ENCODE measurements at regions not wholly inside any gene's neighbourhood (a gene's known extent, or its start where the extent isn't known, plus 50 kb on each side); places are given as distances from the start of the nearest gene placed in this dataset.

GRCh38 chr1:238648296-238648695, 738.1 kb upstream of the CHRM3 start:
- in situ Hi-C loops (cut with HindIII; ENCODE audit: low sequenced_read_pairs): no loop called here

GRCh38 chr1:238647877-238648276, 738.5 kb upstream of the CHRM3 start:
- in situ Hi-C loops (cut with HindIII; ENCODE audit: low sequenced_read_pairs): no loop called here
- peak; percentile 100 for DNase-seq (ENCODE audit: low read depth)
- H3K4me3 ChIP-seq (ENCODE audit: low read depth, low read length): no peak overlapping the region
- no peak for TF ChIP-seq CTCF (IDR thresholded peaks at IDR 0.05; ENCODE audit: low read depth, low read length, missing control alignments)

More at GRCh38 chr1:238648296-238648695, 738.1 kb upstream of the CHRM3 start:
- H3K4me3 ChIP-seq (ENCODE audit: low read depth, low read length): no peak overlapping the region
- no peak for TF ChIP-seq CTCF (IDR thresholded peaks at IDR 0.05; ENCODE audit: low read depth, low read length, missing control alignments)
- no peak for DNase-seq (ENCODE audit: low read depth)

GRCh38 chr1:238642231-238642630, 744.1 kb upstream of the CHRM3 start:
- in situ Hi-C loops (cut with HindIII; ENCODE audit: low sequenced_read_pairs): no loop called here
- no peak for TF ChIP-seq CTCF (IDR thresholded peaks at IDR 0.05; ENCODE audit: low read depth, low read length, missing control alignments)
- no peak overlapping the region for H3K4me3 ChIP-seq (ENCODE audit: low read depth, low read length)
- no peak for DNase-seq (ENCODE audit: low read depth)

GRCh38 chr1:238639861-238640260, 746.5 kb upstream of the CHRM3 start:
- DNase-seq (ENCODE audit: low read depth): no peak
- in situ Hi-C loops (cut with HindIII; ENCODE audit: low sequenced_read_pairs): no loop called here
- no peak for TF ChIP-seq CTCF (IDR thresholded peaks at IDR 0.05; ENCODE audit: low read depth, low read length, missing control alignments)
- no peak overlapping the region for H3K4me3 ChIP-seq (ENCODE audit: low read depth, low read length)

- in situ Hi-C loops (cut with HindIII; ENCODE audit: low sequenced_read_pairs): no loop called here
- H3K4me3 ChIP-seq (ENCODE audit: low read depth, low read length): no peak overlapping the region
- no peak for TF ChIP-seq CTCF (IDR thresholded peaks at IDR 0.05; ENCODE audit: low read depth, low read length, missing control alignments)
- no peak for DNase-seq (ENCODE audit: low read depth)
Measured at GRCh38 chr1:238628110-238628509, 737.4 kb upstream of the ZP4 start.

GRCh38 chr1:238624776-238625175, 734.1 kb upstream of the ZP4 start:
- TF ChIP-seq CTCF (IDR thresholded peaks at IDR 0.05; ENCODE audit: low read depth, low read length, missing control alignments): no peak

GRCh38 chr1:238621405-238621804, 730.7 kb upstream of the ZP4 start:
- in situ Hi-C loops (cut with HindIII; ENCODE audit: low sequenced_read_pairs): no loop called here

More at GRCh38 chr1:238624776-238625175, 734.1 kb upstream of the ZP4 start:
- in situ Hi-C loops (cut with HindIII; ENCODE audit: low sequenced_read_pairs): no loop called here
- DNase-seq (ENCODE audit: low read depth): no peak
- no peak overlapping the region for H3K4me3 ChIP-seq (ENCODE audit: low read depth, low read length)

More at GRCh38 chr1:238621405-238621804, 730.7 kb upstream of the ZP4 start:
- DNase-seq (ENCODE audit: low read depth): no peak
- no peak overlapping the region for H3K4me3 ChIP-seq (ENCODE audit: low read depth, low read length)
- no peak for TF ChIP-seq CTCF (IDR thresholded peaks at IDR 0.05; ENCODE audit: low read depth, low read length, missing control alignments)
